ENCODE measurements at regions not wholly inside any gene's neighbourhood (a gene's known extent, or its start where the extent isn't known, plus 50 kb on each side); places are given as distances from the start of the nearest gene placed in this dataset.

- H3K4me2 ChIP-seq (ENCODE audit: insufficient read depth, low read length): no peak overlapping the region
- H3K4me3 ChIP-seq (ENCODE audit: insufficient read depth, low read length): no peak overlapping the region
- no peaks in the 10 kb centered on the region for H3K27me3 ChIP-seq (ENCODE audit: insufficient read depth, low read length)
- no peak for DNase-seq (ENCODE audit: insufficient read length, low spot score, missing footprints)
- H3K9me3 ChIP-seq (ENCODE audit: low read depth, low read length): no peaks in the 10 kb centered on the region
- TF ChIP-seq, protein P1, sequence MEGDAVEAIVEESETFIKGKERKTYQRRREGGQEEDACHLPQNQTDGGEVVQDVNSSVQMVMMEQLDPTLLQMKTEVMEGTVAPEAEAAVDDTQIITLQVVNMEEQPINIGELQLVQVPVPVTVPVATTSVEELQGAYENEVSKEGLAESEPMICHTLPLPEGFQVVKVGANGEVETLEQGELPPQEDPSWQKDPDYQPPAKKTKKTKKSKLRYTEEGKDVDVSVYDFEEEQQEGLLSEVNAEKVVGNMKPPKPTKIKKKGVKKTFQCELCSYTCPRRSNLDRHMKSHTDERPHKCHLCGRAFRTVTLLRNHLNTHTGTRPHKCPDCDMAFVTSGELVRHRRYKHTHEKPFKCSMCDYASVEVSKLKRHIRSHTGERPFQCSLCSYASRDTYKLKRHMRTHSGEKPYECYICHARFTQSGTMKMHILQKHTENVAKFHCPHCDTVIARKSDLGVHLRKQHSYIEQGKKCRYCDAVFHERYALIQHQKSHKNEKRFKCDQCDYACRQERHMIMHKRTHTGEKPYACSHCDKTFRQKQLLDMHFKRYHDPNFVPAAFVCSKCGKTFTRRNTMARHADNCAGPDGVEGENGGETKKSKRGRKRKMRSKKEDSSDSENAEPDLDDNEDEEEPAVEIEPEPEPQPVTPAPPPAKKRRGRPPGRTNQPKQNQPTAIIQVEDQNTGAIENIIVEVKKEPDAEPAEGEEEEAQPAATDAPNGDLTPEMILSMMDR (IDR thresholded peaks at IDR 0.05; ENCODE audit: extremely low read depth, low read depth, low read length): no peak
- peaks cover 2% of the 10 kb centered on the region for H3K4me1 ChIP-seq (ENCODE audit: insufficient read depth, low read length)
- no peaks in the 10 kb centered on the region for H4K20me1 ChIP-seq (ENCODE audit: insufficient read depth, low read length)
- H3K27ac ChIP-seq (ENCODE audit: low read depth, low read length): no peak overlapping the region
- no peaks in the 10 kb centered on the region for H3K79me2 ChIP-seq (ENCODE audit: insufficient read depth, low read length)
- no peak overlapping the region for H2AFZ ChIP-seq (ENCODE audit: low read length)
- no peaks in the 10 kb centered on the region for H3K36me3 ChIP-seq (ENCODE audit: insufficient read depth, low read length)
Observed at GRCh38 chr4:14337892-14338584, 664.2 kb upstream of the CPEB2 start.

- Histone ChIP-seq H3K79me2 (ENCODE audit: insufficient read depth, low read length) (no peaks in the 10 kb centered on the region), H3K4me2 (ENCODE audit: insufficient read depth, low read length) (no peak overlapping the region), H3K4me3 (ENCODE audit: insufficient read depth, low read length) (no peak overlapping the region), H3K9me3 (ENCODE audit: low read depth, low read length) (no peaks in the 10 kb centered on the region), H3K27ac (ENCODE audit: low read depth, low read length) (no peak overlapping the region), H2AFZ (ENCODE audit: low read length) (no peak overlapping the region), H3K4me1 (ENCODE audit: insufficient read depth, low read length) (peaks cover 2% of the 10 kb centered on the region), H4K20me1 (ENCODE audit: insufficient read depth, low read length) (no peaks in the 10 kb centered on the region), H3K27me3 (ENCODE audit: insufficient read depth, low read length) (no peaks in the 10 kb centered on the region), H3K36me3 (ENCODE audit: insufficient read depth, low read length) (no peaks in the 10 kb centered on the region)
- TF ChIP-seq, protein P1 (IDR thresholded peaks at IDR 0.05; ENCODE audit: extremely low read depth, low read depth, low read length): no peak
- no peak for DNase-seq (ENCODE audit: insufficient read length, low spot score, missing footprints)
Observed at GRCh38 chr4:14338585-14339265, 663.6 kb upstream of the CPEB2 start.

GRCh38 chr4:14339715-14340114, 662.6 kb upstream of the CPEB2 start:
- H3K79me2 ChIP-seq (ENCODE audit: insufficient read depth, low read length): no peaks in the 10 kb centered on the region
- no peak overlapping the region for H3K4me2 ChIP-seq (ENCODE audit: insufficient read depth, low read length)
- H4K20me1 ChIP-seq (ENCODE audit: insufficient read depth, low read length): no peaks in the 10 kb centered on the region
- H3K27ac ChIP-seq (ENCODE audit: low read depth, low read length): no peak overlapping the region
- H3K27me3 ChIP-seq (ENCODE audit: insufficient read depth, low read length): no peaks in the 10 kb centered on the region
- H3K36me3 ChIP-seq (ENCODE audit: insufficient read depth, low read length): no peaks in the 10 kb centered on the region
- no peak overlapping the region for H3K4me3 ChIP-seq (ENCODE audit: insufficient read depth, low read length)
- TF ChIP-seq, protein P1 (IDR thresholded peaks at IDR 0.05; ENCODE audit: extremely low read depth, low read depth, low read length): no peak
- no peak for DNase-seq (ENCODE audit: insufficient read length, low spot score, missing footprints)
- peak overlapping the region; percentile 20 for H2AFZ ChIP-seq (ENCODE audit: low read length)
- no peaks in the 10 kb centered on the region for H3K9me3 ChIP-seq (ENCODE audit: low read depth, low read length)
- peaks cover 2% of the 10 kb centered on the region for H3K4me1 ChIP-seq (ENCODE audit: insufficient read depth, low read length)

DNA sequence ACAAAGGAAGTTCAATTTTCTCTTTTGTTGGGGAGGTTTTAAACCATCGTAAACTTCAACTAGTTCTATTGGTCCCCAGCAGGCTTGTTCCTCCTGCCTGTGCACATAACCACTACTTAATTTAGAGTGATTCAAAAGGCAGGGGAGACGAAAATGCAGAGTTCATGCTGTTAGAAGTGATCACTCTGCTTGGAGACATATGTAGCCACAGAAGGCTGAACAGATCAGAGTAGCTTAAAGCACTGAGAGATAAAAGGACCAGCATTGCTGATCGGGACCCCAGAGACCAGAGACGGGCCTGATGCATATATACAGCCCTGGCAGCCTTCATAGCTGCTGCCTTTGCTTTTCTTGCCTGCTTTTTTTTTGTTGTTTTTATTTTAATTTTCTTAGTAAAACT, 662.0 kb upstream of the CPEB2 start:
- peaks cover 4% of the 10 kb centered on the region for H3K4me1 ChIP-seq (ENCODE audit: insufficient read depth, low read length)
- H3K27me3 ChIP-seq (ENCODE audit: insufficient read depth, low read length): no peaks in the 10 kb centered on the region
- DNase-seq (ENCODE audit: insufficient read length, low spot score, missing footprints): no peak
- no peak overlapping the region for H3K4me3 ChIP-seq (ENCODE audit: insufficient read depth, low read length)
- no peak overlapping the region for H3K4me2 ChIP-seq (ENCODE audit: insufficient read depth, low read length)
- H3K9me3 ChIP-seq (ENCODE audit: low read depth, low read length): no peaks in the 10 kb centered on the region
- H3K36me3 ChIP-seq (ENCODE audit: insufficient read depth, low read length): no peaks in the 10 kb centered on the region
- H3K79me2 ChIP-seq (ENCODE audit: insufficient read depth, low read length): no peaks in the 10 kb centered on the region
- no peaks in the 10 kb centered on the region for H4K20me1 ChIP-seq (ENCODE audit: insufficient read depth, low read length)
- TF ChIP-seq, protein P1 (IDR thresholded peaks at IDR 0.05; ENCODE audit: extremely low read depth, low read depth, low read length): no peak
- H2AFZ ChIP-seq (ENCODE audit: low read length): peak overlapping the region; percentile 20
- H3K27ac ChIP-seq (ENCODE audit: low read depth, low read length): no peak overlapping the region
